Rectal smooth muscle tissue (tissue), 1 donor: ENCODE measurements at regions not wholly inside any gene's neighbourhood (a gene's known extent, or its start where the extent isn't known, plus 50 kb on each side); places are given as distances from the start of the nearest gene placed in this dataset.

Experiments
- H3K27ac ChIP-seq: one replicate; pipeline ENCODE4 v1.7.0; 2013; ENCODE audit warnings: low read depth, low read length, inconsistent platforms
- H3K27me3 ChIP-seq: one replicate; pipeline ENCODE4 v1.7.0; 2013; ENCODE audit warnings: low read length; ENCODE audit not compliant: control insufficient read depth, insufficient read depth
- H3K36me3 ChIP-seq: one replicate; pipeline ENCODE4 v1.7.0; 2013; ENCODE audit warnings: low read length; ENCODE audit not compliant: control insufficient read depth, insufficient read depth
- H3K4me1 ChIP-seq: one replicate; pipeline ENCODE4 v1.7.0; 2013; ENCODE audit warnings: low read length; ENCODE audit not compliant: control insufficient read depth, insufficient read depth
- H3K4me3 ChIP-seq: one replicate; pipeline ENCODE4 v1.7.0; 2013; ENCODE audit warnings: low read length
- H3K9ac ChIP-seq: one replicate; pipeline ENCODE4 v1.7.0; 2013; ENCODE audit warnings: low read length

GRCh38 chr4:54505996-54506395 is 151.8 kb upstream of the KIT start:
- Histone ChIP-seq H3K9ac (no peak overlapping the region), H3K36me3 (no peaks in the 10 kb centered on the region), H3K4me1 (no peaks in the 10 kb centered on the region), H3K4me3 (no peak overlapping the region), H3K27me3 (no peaks in the 10 kb centered on the region), H3K27ac (no peak overlapping the region)

GRCh38 chr4:54509057-54509456 is 148.7 kb upstream of the KIT start:
- Histone ChIP-seq H3K4me3 (no peak overlapping the region), H3K4me1 (no peaks in the 10 kb centered on the region), H3K27me3 (no peaks in the 10 kb centered on the region), H3K27ac (no peak overlapping the region), H3K9ac (no peak overlapping the region), H3K36me3 (no peaks in the 10 kb centered on the region)

- Histone ChIP-seq H3K36me3 (no peaks in the 10 kb centered on the region), H3K27me3 (no peaks in the 10 kb centered on the region), H3K4me3 (no peak overlapping the region), H3K27ac (no peak overlapping the region), H3K9ac (no peak overlapping the region), H3K4me1 (no peaks in the 10 kb centered on the region)
These were observed 144.6 kb upstream of the KIT start for GRCh38 chr4:54513204-54513603.

- no peak overlapping the region for H3K4me3 ChIP-seq
- H3K4me1 ChIP-seq, result no peaks in the 10 kb centered on the region
- H3K9ac ChIP-seq, result no peak overlapping the region
- no peak overlapping the region for H3K27ac ChIP-seq
- H3K27me3 ChIP-seq, result no peaks in the 10 kb centered on the region
- H3K36me3 ChIP-seq, result no peaks in the 10 kb centered on the region
These were observed 144.0 kb upstream of the KIT start for GRCh38 chr4:54513741-54514140.

- H3K36me3 ChIP-seq, result no peaks in the 10 kb centered on the region
- no peaks in the 10 kb centered on the region for H3K27me3 ChIP-seq
These were observed 141.1 kb upstream of the KIT start for GRCh38 chr4:54516556-54517215.

GRCh38 chr4:54517781-54518444 is 139.8 kb upstream of the KIT start:
- Histone ChIP-seq H3K27me3 (no peaks in the 10 kb centered on the region), H3K27ac (no peak overlapping the region), H3K4me3 (no peak overlapping the region), H3K4me1 (no peaks in the 10 kb centered on the region), H3K36me3 (no peaks in the 10 kb centered on the region), H3K9ac (no peak overlapping the region)

More at GRCh38 chr4:54516556-54517215, 141.1 kb upstream of the KIT start:
- Histone ChIP-seq H3K9ac (no peak overlapping the region), H3K27ac (no peak overlapping the region), H3K4me1 (no peaks in the 10 kb centered on the region), H3K4me3 (no peak overlapping the region)

GRCh38 chr4:54525602-54526001 is 132.2 kb upstream of the KIT start:
- no peak overlapping the region for H3K4me3 ChIP-seq
- no peak overlapping the region for H3K27ac ChIP-seq
- H3K9ac ChIP-seq, result no peak overlapping the region
- no peaks in the 10 kb centered on the region for H3K4me1 ChIP-seq
- H3K36me3 ChIP-seq, result no peaks in the 10 kb centered on the region
- H3K27me3 ChIP-seq, result no peaks in the 10 kb centered on the region

- Histone ChIP-seq H3K27ac (no peak overlapping the region), H3K4me3 (no peak overlapping the region), H3K9ac (no peak overlapping the region), H3K4me1 (no peaks in the 10 kb centered on the region), H3K27me3 (no peaks in the 10 kb centered on the region), H3K36me3 (no peaks in the 10 kb centered on the region)
These were observed 131.2 kb upstream of the KIT start for GRCh38 chr4:54526560-54526959.

- Histone ChIP-seq H3K9ac (no peak overlapping the region), H3K36me3 (no peaks in the 10 kb centered on the region), H3K4me3 (no peak overlapping the region), H3K27me3 (no peaks in the 10 kb centered on the region), H3K27ac (no peak overlapping the region), H3K4me1 (no peaks in the 10 kb centered on the region)
These were observed 130.2 kb upstream of the KIT start for GRCh38 chr4:54527532-54527931.

GRCh38 chr4:54539500-54540029 is 118.2 kb upstream of the KIT start:
- no peaks in the 10 kb centered on the region for H3K27me3 ChIP-seq
- no peak overlapping the region for H3K9ac ChIP-seq
- peak overlapping the region; percentile 56 for H3K4me3 ChIP-seq
- H3K4me1 ChIP-seq, result no peaks in the 10 kb centered on the region
- H3K27ac ChIP-seq, result no peak overlapping the region
- no peaks in the 10 kb centered on the region for H3K36me3 ChIP-seq

- Histone ChIP-seq H3K27me3 (no peaks in the 10 kb centered on the region), H3K4me1 (no peaks in the 10 kb centered on the region), H3K4me3 (no peak overlapping the region), H3K36me3 (no peaks in the 10 kb centered on the region), H3K27ac (no peak overlapping the region), H3K9ac (no peak overlapping the region)
These were observed 116.8 kb upstream of the KIT start for GRCh38 chr4:54540931-54541330.

GRCh38 chr4:54541426-54542118 is 116.2 kb upstream of the KIT start:
- no peak overlapping the region for H3K9ac ChIP-seq
- H3K27ac ChIP-seq, result no peak overlapping the region
- H3K36me3 ChIP-seq, result no peaks in the 10 kb centered on the region
- no peaks in the 10 kb centered on the region for H3K4me1 ChIP-seq
- H3K4me3 ChIP-seq, result no peak overlapping the region
- no peaks in the 10 kb centered on the region for H3K27me3 ChIP-seq
